ENCODE measurements at regions not wholly inside any gene's neighbourhood (a gene's known extent, or its start where the extent isn't known, plus 50 kb on each side); places are given as distances from the start of the nearest gene placed in this dataset.

- TF ChIP-seq ZNF462 (CRISPR knock-in tag; IDR thresholded peaks at IDR 0.05) (no peak), NANOG (IDR thresholded peaks at IDR 0.05; ENCODE audit: borderline replicate concordance) (no peak)
Observed at GRCh38 chr12:66947119-66947518, 268.2 kb upstream of the GRIP1 start (continued).

DNA sequence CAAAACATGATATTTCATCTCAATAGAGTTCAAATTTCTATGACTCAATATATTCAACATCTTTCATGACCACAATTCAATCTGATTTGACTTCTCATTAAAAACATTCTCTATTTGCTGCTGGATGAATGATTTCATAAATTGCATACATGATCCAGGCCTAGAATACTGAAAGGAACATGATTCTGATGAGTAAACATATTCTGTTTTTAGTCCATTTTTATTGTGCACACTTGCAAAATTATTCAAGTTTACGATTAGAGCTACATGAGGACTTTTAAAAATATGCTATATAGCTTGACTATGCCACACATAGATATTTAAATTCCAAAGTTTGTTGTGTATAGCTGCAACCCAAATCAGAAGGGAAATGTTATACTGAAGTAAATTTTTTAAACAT, 273.8 kb upstream of the GRIP1 start:
- Histone ChIP-seq H3F3A (replicated peaks; ENCODE audit: low read depth) (no peaks in the 10 kb centered on the region), H4K20me1 (replicated peaks; ENCODE audit: insufficient read depth) (no peaks in the 10 kb centered on the region), H3K4me1 (ENCODE audit: insufficient read depth) (no peaks in the 10 kb centered on the region), H3K79me2 (replicated peaks; ENCODE audit: insufficient read depth) (no peaks in the 10 kb centered on the region), H2AFZ (no peak overlapping the region), H3K4me2 (no peak overlapping the region), H3K9me2 (ENCODE audit: insufficient read depth) (no peaks in the 10 kb centered on the region; the same call in 1 of the 2 replicates), H3K4me3 (no peak overlapping the region), H3K27me3 (ENCODE audit: insufficient read depth) (no peaks in the 10 kb centered on the region), H3K27ac (ENCODE audit: low read depth) (no peak overlapping the region), H3K36me3 (ENCODE audit: insufficient read depth) (no peaks in the 10 kb centered on the region)
- DNase-seq (ENCODE audit: low spot score), result no peak
- TF ChIP-seq POLR2AphosphoS5 (IDR thresholded peaks at IDR 0.05; ENCODE audit: low read depth), result no peak
- TF ChIP-seq, protein P1, sequence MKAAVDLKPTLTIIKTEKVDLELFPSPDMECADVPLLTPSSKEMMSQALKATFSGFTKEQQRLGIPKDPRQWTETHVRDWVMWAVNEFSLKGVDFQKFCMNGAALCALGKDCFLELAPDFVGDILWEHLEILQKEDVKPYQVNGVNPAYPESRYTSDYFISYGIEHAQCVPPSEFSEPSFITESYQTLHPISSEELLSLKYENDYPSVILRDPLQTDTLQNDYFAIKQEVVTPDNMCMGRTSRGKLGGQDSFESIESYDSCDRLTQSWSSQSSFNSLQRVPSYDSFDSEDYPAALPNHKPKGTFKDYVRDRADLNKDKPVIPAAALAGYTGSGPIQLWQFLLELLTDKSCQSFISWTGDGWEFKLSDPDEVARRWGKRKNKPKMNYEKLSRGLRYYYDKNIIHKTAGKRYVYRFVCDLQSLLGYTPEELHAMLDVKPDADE (IDR thresholded peaks at IDR 0.05), result no peak
- TF ChIP-seq ZNF331 (CRISPR knock-in tag; IDR thresholded peaks at IDR 0.05; ENCODE audit: low read depth), result no peak
- no peak for TF ChIP-seq ZNF462 (CRISPR knock-in tag; IDR thresholded peaks at IDR 0.05)
- TF ChIP-seq ZNF114 (CRISPR knock-in tag; IDR thresholded peaks at IDR 0.05), result no peak
- TF ChIP-seq NANOG (IDR thresholded peaks at IDR 0.05; ENCODE audit: borderline replicate concordance), result no peak
- TF ChIP-seq EZH2 (IDR thresholded peaks at IDR 0.05; ENCODE audit: low read depth, unreplicated experiment), result no peak
- TF ChIP-seq STAT1 (IDR thresholded peaks at IDR 0.05; ENCODE audit: unreplicated experiment), result no peak
- no peak for TF ChIP-seq EZH2phosphoT487 (IDR thresholded peaks at IDR 0.05; ENCODE audit: unreplicated experiment)
- Mint-ChIP-seq H3K36me3 (ENCODE audit: low read depth) (no peaks in the 10 kb centered on the region), H3K4me1 (peaks cover 5% of the 10 kb centered on the region), H3K27ac (no peak overlapping the region), H3K9me3 (no peaks in the 10 kb centered on the region), H3K27me3 (ENCODE audit: insufficient read depth, low read depth, poor library complexity) (no peaks in the 10 kb centered on the region), H3K4me3 (no peak overlapping the region)
- ATAC-seq, result no peak
